ENCODE measurements at regions not wholly inside any gene's neighbourhood (a gene's known extent, or its start where the extent isn't known, plus 50 kb on each side); places are given as distances from the start of the nearest gene placed in this dataset.

DNA sequence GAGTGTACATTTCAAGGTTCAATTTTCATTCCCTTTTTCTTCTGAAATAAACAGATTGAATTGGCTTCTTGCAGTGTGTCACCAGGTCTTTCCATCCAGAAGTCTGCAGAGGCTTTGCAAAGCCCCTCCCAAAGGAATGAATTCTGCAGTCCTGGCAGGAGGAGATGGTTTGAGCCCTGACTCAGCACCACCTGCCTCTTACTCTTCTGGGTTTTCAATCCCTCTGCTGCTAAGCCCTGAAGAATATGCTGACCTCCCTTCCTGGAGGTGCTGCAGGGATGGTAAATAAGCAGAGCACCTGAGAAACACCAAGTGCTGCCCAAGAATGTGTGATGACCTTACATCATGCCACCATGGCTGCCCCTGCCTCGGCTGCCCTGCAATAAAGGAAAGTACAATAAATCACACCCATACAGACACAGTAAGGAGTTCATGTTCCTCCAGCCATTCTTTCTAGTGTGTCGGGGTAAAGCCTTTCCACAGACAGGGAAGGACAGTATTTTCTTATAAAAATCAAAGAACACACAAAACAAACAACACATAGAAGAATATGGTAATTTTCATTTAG lies 209.2 kb downstream of the ZNF326 start:
- TF ChIP-seq, protein P1, sequence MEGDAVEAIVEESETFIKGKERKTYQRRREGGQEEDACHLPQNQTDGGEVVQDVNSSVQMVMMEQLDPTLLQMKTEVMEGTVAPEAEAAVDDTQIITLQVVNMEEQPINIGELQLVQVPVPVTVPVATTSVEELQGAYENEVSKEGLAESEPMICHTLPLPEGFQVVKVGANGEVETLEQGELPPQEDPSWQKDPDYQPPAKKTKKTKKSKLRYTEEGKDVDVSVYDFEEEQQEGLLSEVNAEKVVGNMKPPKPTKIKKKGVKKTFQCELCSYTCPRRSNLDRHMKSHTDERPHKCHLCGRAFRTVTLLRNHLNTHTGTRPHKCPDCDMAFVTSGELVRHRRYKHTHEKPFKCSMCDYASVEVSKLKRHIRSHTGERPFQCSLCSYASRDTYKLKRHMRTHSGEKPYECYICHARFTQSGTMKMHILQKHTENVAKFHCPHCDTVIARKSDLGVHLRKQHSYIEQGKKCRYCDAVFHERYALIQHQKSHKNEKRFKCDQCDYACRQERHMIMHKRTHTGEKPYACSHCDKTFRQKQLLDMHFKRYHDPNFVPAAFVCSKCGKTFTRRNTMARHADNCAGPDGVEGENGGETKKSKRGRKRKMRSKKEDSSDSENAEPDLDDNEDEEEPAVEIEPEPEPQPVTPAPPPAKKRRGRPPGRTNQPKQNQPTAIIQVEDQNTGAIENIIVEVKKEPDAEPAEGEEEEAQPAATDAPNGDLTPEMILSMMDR (IDR thresholded peaks at IDR 0.05; ENCODE audit: extremely low read depth in 1 of 2, insufficient read depth in 1 of 2, low read depth in 1 of 2, low read length in 2 of 2) = no peak
- TF ChIP-seq POLR2AphosphoS5 (IDR thresholded peaks at IDR 0.05; ENCODE audit: insufficient read depth, low read depth, low read length) = no peak
- no peak for TF ChIP-seq JUN (IDR thresholded peaks at IDR 0.05; ENCODE audit: borderline replicate concordance, insufficient read depth, insufficient read length, low read depth)
- TF ChIP-seq POLR2A (IDR thresholded peaks at IDR 0.05; ENCODE audit: low read depth, low read length) = no peak
- no peak for TF ChIP-seq EZH2 (IDR thresholded peaks at IDR 0.05; ENCODE audit: borderline replicate concordance, low read depth, low read length, severe bottlenecking)
- TF ChIP-seq FOS (IDR thresholded peaks at IDR 0.05; ENCODE audit: borderline replicate concordance, insufficient read depth, low read length) = no peak
- TF ChIP-seq, protein P2, sequence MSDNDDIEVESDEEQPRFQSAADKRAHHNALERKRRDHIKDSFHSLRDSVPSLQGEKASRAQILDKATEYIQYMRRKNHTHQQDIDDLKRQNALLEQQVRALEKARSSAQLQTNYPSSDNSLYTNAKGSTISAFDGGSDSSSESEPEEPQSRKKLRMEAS (IDR thresholded peaks at IDR 0.05; ENCODE audit: insufficient read depth, insufficient read length) = no peak
- TF ChIP-seq GATA2 (IDR thresholded peaks at IDR 0.05; ENCODE audit: insufficient read depth, insufficient read length, low read depth, low read length) = no peak

Measured in endothelial cell of umbilical vein (primary cell).